Colon (tissue), 2 donors: ENCODE measurements at regions not wholly inside any gene's neighbourhood (a gene's known extent, or its start where the extent isn't known, plus 50 kb on each side); places are given as distances from the start of the nearest gene placed in this dataset.
A peak's percentile ranks its signal among the peaks of the same experiment; 100 is the strongest.

ENCODE experiments used
- FAIRE-seq: peaks from 2 replicates; lab custom pipeline; 2012; peaks lifted over from hg19 to GRCh38; lab: Jason Lieb, UNC
- donor health status: control.
- donor health status: control.

DNA sequence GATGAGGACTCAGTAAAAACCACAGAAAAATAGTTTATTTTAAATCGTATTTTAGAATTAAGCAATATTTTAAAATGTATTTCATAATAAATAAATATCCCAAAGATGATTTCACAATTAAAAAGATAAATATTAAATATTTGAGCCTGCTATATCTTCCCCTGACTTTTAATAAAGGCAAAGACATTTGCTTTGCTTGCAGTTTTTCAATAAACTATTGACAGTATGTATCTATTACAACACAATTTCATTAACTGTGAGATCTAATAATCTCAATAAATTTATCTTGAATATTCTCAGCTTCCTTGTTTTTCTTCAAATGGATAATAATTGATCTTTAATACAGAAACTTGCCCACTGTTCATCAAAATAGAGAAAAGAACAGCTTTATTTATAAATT, 186.2 kb upstream of the TARS1 start:
- no peak for FAIRE-seq

DNA sequence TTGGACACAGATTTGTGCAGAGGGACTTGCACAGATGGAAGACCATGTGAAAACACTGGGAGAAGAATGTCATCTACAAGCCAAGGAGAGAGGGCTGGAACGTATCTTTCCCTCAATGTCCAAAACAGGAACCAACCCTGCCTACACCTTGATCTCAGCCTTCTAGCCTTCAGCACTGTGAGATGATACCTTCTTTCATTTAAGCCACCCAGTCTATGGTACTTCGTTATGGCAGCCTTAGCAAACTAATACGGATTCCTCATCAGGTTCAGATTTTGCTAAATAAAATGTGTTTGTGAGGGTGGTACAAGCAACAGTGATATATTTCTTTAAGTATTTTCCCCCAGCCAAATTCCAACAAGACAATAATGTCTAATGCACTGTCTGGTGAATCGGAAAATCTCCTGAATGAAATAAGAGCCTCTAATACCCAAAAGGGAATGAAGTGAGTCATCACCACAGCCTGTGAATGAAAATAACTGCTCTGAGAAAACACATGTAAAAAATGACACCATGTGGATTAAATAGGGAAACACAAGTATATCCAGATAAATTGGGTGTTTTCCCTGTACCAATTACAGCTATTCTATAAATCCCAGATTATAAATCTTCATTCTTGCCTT, 182.8 kb upstream of the TARS1 start:
- FAIRE-seq, result no peak

DNA sequence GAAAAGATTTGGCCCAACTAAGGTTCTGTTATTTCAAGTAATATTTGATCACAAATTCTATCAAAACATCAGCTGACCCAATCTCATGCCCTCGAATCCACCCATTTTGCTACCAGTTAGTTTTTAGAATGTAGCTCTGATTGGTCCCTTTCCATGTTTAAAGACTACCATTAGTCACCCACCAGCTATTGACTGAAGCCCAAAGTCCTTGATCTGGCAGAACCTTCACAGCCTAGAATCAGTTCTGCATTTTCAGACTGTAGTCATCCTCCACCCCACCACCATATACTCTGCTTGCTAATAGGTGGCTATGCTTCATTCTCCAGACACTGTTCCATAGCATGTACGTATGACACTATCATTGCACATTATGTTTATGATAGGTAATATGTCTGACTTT, 182.2 kb upstream of the TARS1 start:
- FAIRE-seq, result no peak

DNA sequence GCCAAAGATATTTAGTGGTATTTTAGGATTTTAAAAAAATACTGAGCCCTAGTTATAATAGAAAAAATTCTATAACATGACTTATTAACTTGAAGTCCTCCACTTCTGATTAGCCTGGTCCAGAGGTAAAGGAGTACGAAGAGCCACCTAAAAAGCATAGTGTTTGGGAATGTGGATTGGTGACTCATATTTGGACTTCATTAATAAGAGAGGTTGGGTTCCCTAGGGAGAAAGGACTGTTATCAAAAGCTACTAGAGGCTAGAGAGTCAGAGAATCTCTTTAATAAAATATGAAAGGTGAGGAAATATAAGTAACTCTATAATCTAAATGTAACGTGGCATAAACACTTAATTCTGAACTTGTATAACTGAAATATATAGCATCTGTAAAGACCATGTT, 180.7 kb upstream of the TARS1 start:
- FAIRE-seq, result no peak

DNA sequence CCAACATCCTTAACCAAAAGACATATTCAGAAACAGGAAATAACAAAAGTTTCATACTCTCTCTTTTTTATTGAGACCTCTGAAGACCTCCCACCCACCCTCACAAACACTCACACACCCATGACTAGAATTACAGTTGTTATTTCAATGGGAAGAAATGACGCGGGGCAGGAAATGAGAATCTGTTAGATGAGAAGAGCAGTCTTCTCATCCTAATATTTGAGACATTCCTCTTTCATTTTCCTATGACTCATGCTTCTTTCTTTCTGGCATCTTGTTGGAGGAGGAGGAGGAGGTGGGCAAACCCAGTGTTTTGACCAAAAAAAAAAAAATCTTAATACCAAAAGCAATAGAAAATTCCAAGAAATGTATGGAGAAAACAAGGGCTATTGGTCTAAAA, 179.5 kb upstream of the TARS1 start:
- FAIRE-seq, result no peak

DNA sequence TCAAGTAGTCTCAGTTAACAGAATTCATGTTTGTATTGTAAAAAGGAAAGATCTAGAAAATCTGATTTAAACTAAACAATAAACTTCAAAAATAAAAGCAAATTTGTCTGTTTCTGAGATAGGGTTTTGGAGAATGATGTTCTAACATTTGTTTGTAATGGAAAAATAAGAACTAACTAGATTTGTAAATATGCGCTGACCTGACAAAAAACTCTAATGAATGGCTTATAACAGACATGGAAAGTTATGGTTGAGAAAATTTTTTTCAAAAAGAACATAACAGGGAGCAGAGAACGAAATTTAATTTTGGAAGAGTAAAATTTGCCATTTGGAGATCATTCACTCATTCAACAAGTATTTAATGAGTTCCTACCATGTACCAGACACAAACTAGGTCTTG, 179.0 kb upstream of the TARS1 start:
- no peak for FAIRE-seq

DNA sequence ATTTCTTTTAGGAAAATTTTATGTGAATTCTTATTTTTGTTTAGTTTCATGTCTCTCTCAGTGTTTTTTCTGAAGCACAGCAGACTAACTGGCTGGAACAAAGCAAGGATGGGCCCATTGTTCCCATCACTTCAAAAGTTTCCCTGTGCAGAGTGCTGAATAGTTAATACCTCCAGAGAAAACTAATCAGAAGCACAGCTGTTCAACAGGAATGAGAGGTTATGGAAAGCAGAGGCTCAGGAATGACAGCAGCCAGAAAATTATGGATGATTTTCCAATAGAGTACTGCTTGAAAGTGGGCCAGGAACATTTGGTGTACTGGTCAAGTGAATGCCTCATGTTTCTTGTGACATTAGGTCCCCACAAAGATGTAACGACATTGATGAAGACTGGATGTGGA, 173.0 kb upstream of the TARS1 start:
- no peak for FAIRE-seq

DNA sequence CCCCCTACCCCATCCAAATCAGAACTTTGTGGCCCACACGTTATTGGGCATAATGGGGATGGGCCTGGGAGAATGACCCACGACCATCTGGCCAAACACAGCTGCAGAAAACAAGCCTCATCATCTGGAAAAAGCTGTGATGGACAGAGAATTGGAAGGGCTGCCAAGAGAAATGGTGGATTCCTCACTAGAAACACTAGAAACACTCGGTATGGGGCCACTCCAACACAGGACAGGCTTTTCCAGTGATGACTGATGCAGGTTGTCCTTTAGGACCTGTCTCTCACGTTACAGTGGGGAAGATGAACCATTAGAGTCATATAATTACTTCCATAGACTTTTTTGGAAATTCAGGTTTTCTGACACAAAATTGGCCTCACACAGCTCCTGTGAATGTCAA, 172.4 kb upstream of the TARS1 start:
- FAIRE-seq, result no peak

DNA sequence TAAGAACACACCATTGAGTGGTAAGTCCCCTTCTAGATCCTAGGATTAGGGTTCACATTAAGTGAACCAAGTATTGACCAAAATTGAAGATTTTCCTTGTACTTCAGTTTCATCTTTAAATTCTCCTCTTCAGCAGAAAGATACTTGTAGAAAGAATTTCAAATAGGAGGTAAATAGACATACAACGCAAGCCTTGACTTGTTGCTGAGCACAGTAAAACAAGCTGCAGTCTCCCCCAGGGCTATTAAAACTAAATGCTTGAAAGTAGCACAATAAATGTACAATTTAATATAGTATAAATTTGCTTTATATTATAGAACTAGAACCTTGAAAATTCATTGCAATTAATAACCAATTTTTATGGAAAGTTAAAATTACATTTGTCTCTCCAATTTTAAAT, 170.1 kb upstream of the TARS1 start:
- FAIRE-seq, result no peak

DNA sequence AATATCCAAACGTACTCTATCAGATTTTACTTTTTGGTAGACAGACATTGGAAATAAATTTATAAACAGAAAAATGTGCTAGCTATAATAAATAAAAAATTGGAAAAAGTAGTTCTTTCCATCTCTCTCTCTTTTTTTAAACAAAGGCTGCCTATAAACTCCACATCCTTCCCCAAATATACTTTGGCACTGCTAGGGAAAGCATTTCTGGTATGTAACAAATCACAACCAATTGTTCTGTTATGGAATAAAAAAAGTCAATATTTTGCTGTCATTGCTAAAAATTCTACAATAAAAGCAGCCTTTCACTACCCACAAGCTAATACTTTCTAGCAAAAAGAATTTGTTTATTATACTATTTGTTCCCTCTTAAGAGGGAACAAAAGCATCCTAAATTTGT, 169.2 kb upstream of the TARS1 start:
- FAIRE-seq, result no peak

DNA sequence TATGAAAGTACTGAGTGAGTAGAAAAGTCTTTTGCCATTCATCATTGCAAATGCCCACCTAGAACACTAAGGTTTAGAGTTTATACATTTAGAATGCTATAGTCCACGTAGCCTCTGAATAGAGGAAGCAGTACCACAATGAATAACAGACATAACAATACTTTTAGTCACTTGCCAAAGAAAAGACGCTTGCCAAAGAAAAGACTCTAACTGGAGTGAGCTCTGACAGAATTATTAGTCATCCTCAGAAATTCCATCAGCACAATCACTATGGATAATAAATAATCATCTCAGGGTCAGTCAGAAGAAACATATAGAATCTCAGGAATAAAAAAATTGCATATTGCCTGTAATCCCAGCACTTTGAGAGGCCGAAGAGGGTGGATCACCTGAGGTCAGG, 168.5 kb upstream of the TARS1 start:
- FAIRE-seq, result no peak

DNA sequence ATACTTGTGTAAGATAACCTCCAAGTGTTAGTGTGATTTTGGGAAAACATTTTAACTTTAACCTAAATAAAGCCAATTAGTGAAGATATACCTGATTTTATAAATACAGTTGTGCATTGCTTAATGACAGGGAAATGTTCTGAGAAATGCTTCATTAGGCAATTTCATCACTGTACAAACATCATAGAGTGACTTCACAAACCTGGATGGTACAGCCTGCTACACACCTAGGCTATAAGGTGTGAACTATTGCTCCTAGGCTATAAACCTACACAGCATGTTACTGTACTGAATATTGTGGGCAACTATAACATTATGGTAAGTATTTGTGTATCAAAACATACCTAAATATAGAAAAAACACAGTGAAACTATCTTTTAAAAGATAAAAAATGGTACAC, 166.8 kb upstream of the TARS1 start:
- FAIRE-seq, result peak; percentile 80

DNA sequence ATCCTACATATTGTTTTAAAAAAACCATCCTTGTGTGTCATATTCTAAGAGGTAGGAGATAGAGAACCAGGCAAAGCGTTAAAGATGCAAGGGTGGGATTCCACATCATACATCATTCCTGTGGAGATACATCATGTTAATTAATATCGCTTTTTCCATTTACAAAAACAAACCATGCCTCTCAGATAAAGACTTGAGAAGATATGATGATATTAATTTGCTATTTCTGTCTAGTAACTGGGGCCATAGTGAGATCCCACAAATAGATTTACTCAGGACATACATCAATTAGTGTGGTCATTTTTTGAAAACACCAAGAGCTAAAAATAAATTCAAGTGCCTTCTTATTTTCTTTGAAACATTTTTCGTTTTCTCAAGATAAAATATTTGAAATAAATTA, 165.4 kb upstream of the TARS1 start:
- no peak for FAIRE-seq

DNA sequence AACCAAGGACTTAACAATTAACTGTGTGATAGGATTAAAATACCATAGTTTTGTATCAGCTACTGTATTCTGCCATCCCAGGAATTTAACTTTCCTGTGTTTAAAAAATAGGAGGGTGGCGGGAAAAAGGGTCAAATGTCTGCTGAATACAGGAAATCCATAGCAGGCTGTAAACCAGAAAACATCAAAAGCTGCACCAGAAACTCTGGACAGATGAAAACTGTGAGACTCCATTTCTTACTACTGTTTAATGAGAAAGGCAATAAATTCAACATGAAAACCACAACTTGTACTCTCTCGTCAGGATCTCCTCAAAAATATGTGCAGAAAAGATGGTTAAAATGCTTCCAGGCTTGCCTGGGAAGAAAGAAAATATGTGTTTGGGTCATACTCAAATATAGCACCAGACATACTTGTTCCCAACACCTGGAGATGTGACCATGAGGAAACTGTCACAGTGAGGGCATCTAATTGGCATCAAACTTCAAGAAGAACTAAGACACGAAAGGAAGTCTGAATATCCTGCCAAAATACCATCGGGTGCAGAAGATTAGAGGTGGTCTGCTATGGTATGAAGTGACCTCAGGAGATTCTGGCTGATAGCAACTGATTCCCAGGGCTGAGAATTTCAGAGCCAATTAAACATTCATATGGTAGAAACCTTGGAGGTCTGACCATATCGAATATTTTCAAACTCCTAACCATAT, 164.7 kb upstream of the TARS1 start:
- FAIRE-seq, result no peak

DNA sequence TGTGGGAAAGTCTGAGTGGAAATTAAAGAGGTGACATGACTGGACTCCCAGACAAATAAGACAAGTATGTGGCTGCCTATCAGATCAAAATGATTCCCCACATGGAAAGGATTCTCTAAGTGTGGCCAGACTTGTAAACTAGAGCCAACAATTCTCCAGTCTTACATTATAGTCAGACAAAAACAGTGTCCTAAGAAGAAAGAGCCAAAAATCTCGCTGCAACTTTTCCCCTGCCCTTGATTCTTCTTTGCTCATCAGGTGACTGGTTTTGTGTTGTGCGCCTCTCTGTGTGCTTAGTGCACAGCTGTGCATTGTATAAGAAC, 164.2 kb upstream of the TARS1 start:
- no peak for FAIRE-seq

DNA sequence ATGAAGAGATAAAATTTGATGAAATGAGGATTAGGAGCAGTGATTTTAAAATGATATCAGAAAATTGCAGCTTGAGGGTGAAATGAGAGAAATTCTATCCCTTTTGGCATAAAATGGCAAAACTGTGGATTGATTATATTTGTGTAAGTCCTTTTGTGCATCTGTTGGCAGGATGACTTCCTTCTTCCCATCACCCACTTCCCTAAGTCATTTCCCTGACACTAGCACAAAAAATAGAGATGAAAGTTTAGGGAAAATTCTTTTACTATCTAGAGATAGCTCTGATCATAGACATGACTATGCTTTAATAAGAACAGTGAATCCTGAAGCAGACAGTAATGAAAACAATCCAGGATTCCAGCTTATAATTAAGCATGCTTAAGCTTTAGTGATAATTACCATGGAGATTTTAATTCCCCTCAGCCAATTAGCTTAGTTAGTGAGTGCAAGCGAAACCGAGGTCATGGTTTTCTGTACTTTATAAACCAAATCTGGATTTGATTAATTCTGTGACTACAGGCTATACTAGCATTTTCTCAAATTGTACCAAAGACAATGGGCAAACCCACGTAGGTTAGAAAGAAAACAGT, 163.6 kb upstream of the TARS1 start:
- FAIRE-seq, result no peak

DNA sequence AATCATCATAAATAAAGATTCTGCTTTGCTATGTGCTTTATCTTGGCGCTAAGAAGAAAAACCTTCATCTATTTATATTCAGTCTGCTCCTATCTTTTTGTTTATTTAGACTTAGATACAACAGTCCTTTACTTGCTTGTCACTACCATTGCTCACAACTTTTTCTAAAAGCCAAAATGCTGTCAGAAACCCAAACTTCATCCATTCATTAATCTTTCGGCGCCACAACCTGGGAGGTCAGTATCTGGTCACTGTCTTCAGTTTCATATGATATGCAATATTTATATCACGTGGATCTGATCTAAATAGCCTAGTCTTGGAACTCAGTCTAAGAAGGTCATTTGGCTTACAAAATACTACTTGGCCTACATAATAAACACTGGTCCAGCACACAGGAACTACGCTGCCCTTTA, 159.3 kb upstream of the TARS1 start:
- no peak for FAIRE-seq

DNA sequence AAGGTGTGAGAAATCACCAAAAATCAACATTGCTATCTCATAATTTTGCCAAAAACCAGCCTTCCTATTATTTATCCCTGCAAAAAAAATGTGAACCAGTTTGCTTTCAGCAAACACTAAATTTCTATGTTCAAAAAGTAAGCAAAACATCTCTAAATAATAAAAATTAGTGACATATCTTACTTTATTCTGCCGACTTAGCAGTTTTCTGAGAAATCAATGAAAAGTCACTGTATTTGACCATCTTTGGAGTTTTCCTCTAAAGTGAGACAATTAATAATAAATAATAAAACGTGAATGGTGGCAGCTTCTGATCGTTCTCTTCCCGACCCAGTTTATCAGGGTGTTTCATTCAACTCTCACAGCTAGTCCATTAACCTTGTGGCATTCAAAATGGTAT, 158.6 kb upstream of the TARS1 start:
- no peak for FAIRE-seq

DNA sequence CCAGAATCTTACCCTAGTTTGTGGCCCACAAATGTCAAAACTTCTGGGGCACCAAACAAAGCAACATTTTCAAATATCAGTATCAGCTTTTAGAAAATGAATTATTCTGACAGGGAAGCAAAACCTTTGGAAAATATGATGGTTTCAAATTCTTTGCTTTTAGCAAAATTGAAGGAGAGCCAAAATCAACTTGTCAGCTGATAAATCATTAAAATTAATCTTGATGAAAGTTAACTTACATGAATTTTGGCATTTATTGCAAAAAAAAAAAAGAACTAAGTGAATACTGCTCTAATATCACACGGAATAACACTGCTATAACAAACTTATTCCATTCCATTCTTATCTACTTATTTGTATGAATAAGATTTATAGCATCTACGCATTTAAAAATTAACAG, 158.1 kb upstream of the TARS1 start:
- FAIRE-seq, result no peak

DNA sequence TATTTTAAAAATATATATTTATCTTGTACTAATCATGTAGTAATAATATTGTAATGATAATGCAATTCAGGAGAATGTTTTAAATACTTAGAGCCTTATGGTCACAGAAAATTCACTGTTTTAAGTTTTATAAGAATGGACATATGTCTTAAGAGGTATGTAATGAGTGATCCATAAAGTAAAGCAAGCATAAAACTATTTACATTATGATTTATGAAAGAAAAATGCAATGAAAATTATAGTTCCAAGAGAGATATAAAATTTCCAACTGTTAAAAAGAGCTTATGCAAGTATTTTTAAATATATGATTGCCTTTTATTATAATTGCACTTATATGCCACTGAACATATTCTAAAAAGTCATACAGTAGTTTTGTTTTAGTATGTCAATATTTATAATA, 157.5 kb upstream of the TARS1 start:
- no peak for FAIRE-seq

DNA sequence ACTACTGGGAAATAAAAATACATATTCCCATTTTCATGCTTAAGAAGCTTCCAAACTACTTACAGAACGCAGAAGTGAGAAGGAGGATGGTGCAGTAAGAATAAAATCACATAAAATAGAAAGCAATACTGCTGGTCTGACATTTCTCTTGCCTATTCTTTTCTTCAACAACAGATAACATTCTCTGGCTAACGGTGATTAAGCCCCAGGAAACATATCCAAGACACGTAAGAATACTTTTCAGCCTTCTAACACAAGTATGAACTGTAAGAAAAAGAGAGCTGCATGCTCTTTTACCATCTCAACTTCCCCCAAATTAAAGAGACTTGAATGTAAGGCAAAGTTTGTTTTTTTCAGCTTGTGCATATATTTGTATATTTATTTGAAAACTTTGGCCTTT, 156.1 kb upstream of the TARS1 start:
- no peak for FAIRE-seq

DNA sequence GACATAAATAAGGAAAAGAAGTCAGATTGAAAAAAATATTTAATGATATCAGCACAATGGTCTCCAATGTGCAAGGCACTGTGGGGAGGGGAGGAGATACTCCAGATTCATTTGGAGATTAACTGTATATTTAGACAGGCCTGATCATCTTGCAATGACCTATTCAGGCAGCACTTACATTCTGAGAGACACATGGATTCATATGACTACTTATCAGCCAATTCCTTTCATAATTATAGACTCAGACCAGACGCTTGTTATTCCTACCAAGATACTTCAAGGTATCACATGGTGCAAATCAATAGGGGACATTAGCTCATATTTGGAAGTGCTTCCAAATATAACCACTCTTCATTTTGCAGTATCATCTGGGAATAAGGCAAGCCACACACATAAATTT, 153.5 kb upstream of the TARS1 start:
- FAIRE-seq, result no peak

DNA sequence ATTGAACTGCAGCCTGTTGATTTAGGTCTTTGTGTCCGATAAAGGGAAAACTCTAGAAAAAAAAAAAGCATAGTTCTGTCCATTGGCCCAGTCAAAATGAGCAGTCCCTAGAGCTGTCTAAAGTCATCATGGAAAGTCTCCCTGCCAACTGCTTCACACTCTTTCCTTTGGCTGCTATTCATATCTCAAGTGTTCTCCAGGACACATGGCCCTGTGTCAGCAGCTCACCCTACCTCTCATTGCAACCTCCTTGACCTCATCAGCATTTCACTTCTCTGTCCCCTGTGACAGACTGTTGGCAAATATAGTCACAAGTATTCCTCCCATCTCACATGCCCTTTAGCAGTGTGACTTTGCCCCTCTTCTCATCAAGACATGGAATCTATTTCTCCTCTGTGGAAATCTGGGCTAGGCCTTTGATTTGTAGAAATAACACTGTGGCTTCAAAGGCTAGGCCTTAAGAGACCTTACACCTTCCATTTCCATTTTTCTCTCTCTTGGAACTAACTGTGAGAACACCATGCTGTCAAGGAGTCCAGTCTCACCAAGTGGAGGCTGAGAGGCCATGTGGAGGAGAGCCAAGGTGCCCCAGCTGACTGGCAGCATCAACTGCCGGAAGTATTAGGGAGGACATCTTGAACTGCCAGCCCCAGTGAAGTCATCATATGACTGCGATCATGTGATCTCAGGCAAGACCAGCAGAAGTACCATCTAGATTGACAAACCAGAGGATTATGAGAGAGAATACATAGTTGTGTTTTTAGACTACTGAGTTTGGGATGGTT, 149.4 kb upstream of the TARS1 start:
- FAIRE-seq, result no peak
